ENCODE measurements at regions not wholly inside any gene's neighbourhood (a gene's known extent, or its start where the extent isn't known, plus 50 kb on each side); places are given as distances from the start of the nearest gene placed in this dataset.

DNA sequence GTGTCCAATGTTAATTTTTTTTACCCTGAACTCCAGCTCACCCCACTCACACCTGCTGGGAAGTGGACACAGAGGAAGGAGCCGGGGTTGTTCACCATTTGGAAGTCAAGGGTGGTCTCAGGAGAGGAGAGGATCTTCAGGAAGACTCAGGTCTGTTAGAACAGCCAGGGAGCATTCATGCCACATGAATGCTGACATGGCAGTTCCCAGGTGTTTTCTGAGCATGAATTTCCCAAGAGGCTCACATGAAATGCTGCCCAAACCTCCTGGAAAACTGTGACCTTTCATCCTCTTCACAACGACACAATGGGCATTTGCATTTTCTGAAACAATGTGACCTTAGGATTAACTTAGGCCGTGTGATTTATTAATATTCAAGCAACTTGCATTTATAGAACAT, 2409.2 kb downstream of the TP53TG3F start:
- TF ChIP-seq, protein P1, sequence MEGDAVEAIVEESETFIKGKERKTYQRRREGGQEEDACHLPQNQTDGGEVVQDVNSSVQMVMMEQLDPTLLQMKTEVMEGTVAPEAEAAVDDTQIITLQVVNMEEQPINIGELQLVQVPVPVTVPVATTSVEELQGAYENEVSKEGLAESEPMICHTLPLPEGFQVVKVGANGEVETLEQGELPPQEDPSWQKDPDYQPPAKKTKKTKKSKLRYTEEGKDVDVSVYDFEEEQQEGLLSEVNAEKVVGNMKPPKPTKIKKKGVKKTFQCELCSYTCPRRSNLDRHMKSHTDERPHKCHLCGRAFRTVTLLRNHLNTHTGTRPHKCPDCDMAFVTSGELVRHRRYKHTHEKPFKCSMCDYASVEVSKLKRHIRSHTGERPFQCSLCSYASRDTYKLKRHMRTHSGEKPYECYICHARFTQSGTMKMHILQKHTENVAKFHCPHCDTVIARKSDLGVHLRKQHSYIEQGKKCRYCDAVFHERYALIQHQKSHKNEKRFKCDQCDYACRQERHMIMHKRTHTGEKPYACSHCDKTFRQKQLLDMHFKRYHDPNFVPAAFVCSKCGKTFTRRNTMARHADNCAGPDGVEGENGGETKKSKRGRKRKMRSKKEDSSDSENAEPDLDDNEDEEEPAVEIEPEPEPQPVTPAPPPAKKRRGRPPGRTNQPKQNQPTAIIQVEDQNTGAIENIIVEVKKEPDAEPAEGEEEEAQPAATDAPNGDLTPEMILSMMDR (IDR thresholded peaks at IDR 0.05; ENCODE audit: insufficient read depth, low read length) = no peak
- no peak for TF ChIP-seq POLR2AphosphoS5 (IDR thresholded peaks at IDR 0.05; ENCODE audit: low read depth)
